WERI-Rb-1 (cell line): ENCODE measurements at regions not wholly inside any gene's neighbourhood (a gene's known extent, or its start where the extent isn't known, plus 50 kb on each side); places are given as distances from the start of the nearest gene placed in this dataset.

Experiments
- DNase-seq: peaks from one replicate; pipeline ENCODE4 v3.0.0-alpha.2; 2020
- H3K27ac ChIP-seq: fragments of 250-450 bp; sonication (Bioruptor Pico); 2 replicates; pipeline ENCODE4 v1.5.1; 2020; ENCODE audit warnings: mild to moderate bottlenecking, moderate library complexity
- H3K27me3 ChIP-seq: fragments of 250-450 bp; sonication (Bioruptor Pico); 2 replicates; pipeline ENCODE4 v1.5.1; 2021; ENCODE audit warnings: mild to moderate bottlenecking, low read depth, moderate library complexity; ENCODE audit not compliant: insufficient read depth, severe bottlenecking
- H3K36me3 ChIP-seq: fragments of 250-450 bp; sonication (Bioruptor Pico); 2 replicates; pipeline ENCODE4 v1.5.1; 2020; ENCODE audit warnings: mild to moderate bottlenecking, moderate library complexity
- H3K4me3 ChIP-seq: 2 replicates; pipeline ENCODE4 v1.5.1; 2011; ENCODE audit warnings: low read depth, mild to moderate bottlenecking, control low read depth, low read length
- H3K9me3 ChIP-seq: fragments of 250-450 bp; sonication (Bioruptor Pico); 2 replicates; pipeline ENCODE4 v1.5.1; 2021; ENCODE audit warnings: mild to moderate bottlenecking, moderate library complexity; ENCODE audit not compliant: severe bottlenecking
- CTCF ChIP-seq: IDR thresholded peaks from 2 replicates; pipeline ENCODE4 v1.5.1; 2011; ENCODE audit warnings: low read depth, mild to moderate bottlenecking, control low read depth, inconsistent platforms, low read length

GRCh38 chr13:81637457-81637856 lies 1296.5 kb upstream of the SPRY2 start:
- no peak for DNase-seq
- Histone ChIP-seq H3K27me3 (no peaks in the 10 kb centered on the region), H3K27ac (no peak overlapping the region), H3K36me3 (no peaks in the 10 kb centered on the region), H3K4me3 (no peak overlapping the region), H3K9me3 (no peaks in the 10 kb centered on the region)
- no peak for TF ChIP-seq CTCF

- Histone ChIP-seq H3K4me3 (no peak overlapping the region), H3K9me3 (no peaks in the 10 kb centered on the region), H3K36me3 (no peaks in the 10 kb centered on the region), H3K27me3 (no peaks in the 10 kb centered on the region), H3K27ac (no peak overlapping the region)
- no peak for TF ChIP-seq CTCF
- no peak for DNase-seq
Observed at GRCh38 chr13:81636120-81636519, 1295.2 kb upstream of the SPRY2 start.

GRCh38 chr13:81615031-81615430 lies 1274.1 kb upstream of the SPRY2 start:
- no peak for DNase-seq
- no peak overlapping the region for H3K27ac ChIP-seq
- H3K4me3 ChIP-seq: no peak overlapping the region
- no peak for TF ChIP-seq CTCF
- no peaks in the 10 kb centered on the region for H3K27me3 ChIP-seq
- no peaks in the 10 kb centered on the region for H3K9me3 ChIP-seq
- no peaks in the 10 kb centered on the region for H3K36me3 ChIP-seq

- H3K4me3 ChIP-seq: no peak overlapping the region
- H3K27me3 ChIP-seq: no peaks in the 10 kb centered on the region
- no peak for TF ChIP-seq CTCF
- H3K9me3 ChIP-seq: no peaks in the 10 kb centered on the region
- H3K27ac ChIP-seq: no peak overlapping the region
- DNase-seq: no peak
- H3K36me3 ChIP-seq: no peaks in the 10 kb centered on the region
Observed at GRCh38 chr13:81610644-81611043, 1269.7 kb upstream of the SPRY2 start.

- no peaks in the 10 kb centered on the region for H3K36me3 ChIP-seq
- TF ChIP-seq CTCF: no peak
- H3K9me3 ChIP-seq: no peaks in the 10 kb centered on the region
- H3K27ac ChIP-seq: no peak overlapping the region
- H3K4me3 ChIP-seq: no peak overlapping the region
- no peak for DNase-seq
- H3K27me3 ChIP-seq: no peaks in the 10 kb centered on the region
Observed at GRCh38 chr13:81609335-81609734, 1268.4 kb upstream of the SPRY2 start.

GRCh38 chr13:81606074-81606473 lies 1265.1 kb upstream of the SPRY2 start:
- no peak for DNase-seq
- Histone ChIP-seq H3K36me3 (no peaks in the 10 kb centered on the region), H3K27ac (no peak overlapping the region), H3K27me3 (no peaks in the 10 kb centered on the region), H3K4me3 (no peak overlapping the region), H3K9me3 (no peaks in the 10 kb centered on the region)
- no peak for TF ChIP-seq CTCF
